DND-41 (cell line): ENCODE measurements at regions not wholly inside any gene's neighbourhood (a gene's known extent, or its start where the extent isn't known, plus 50 kb on each side); places are given as distances from the start of the nearest gene placed in this dataset.

Source experiments
- ATAC-seq: fragments of 200-7000 bp; cut with Tn5 transposase; 3 replicates; pipeline ENCODE4 v1.9.1; 2021; ENCODE audit warnings: low read depth; ENCODE audit not compliant: insufficient read depth
- DNase-seq: peaks from one replicate; pipeline ENCODE4 v3.0.0-alpha.2; 2020
- H2AFZ ChIP-seq: 2 replicates; pipeline ENCODE4 v1.6.0; 2012; ENCODE audit warnings: low read depth, low read length
- H3K27ac ChIP-seq: 2 replicates; pipeline ENCODE4 v1.5.1; 2012; ENCODE audit warnings: low read length, inconsistent platforms
- H3K27me3 ChIP-seq: fragments of 200-600 bp; sonication (generic); 2 replicates; pipeline ENCODE4 v1.6.0; 2012; ENCODE audit warnings: low read length, mild to moderate bottlenecking, inconsistent platforms; ENCODE audit not compliant: insufficient read depth, poor library complexity
- H3K36me3 ChIP-seq: 2 replicates; pipeline ENCODE4 v1.5.1; 2012; ENCODE audit warnings: low read length, inconsistent platforms; ENCODE audit not compliant: insufficient read depth
- H3K4me1 ChIP-seq: 2 replicates; pipeline ENCODE4 v1.5.1; 2012; ENCODE audit warnings: mild to moderate bottlenecking, low read length; ENCODE audit not compliant: insufficient read depth
- H3K4me2 ChIP-seq: 2 replicates; pipeline ENCODE4 v1.6.0; 2012; ENCODE audit warnings: mild to moderate bottlenecking, moderate library complexity, low read length, inconsistent platforms; ENCODE audit not compliant: insufficient read depth
- H3K4me3 ChIP-seq, 2 experiments: fragments of 200-600 bp in 1 of 2; shearing (Covaris generic) in 1 of 2; 2 replicates each; pipeline ENCODE4 v1.5.1; 2012 to 2016; ENCODE audit warnings: inconsistent platforms in 2 of 2, low read length in 2 of 2, mild to moderate bottlenecking in 2 of 2, low read depth in 1 of 2, moderate library complexity in 1 of 2
- H3K79me2 ChIP-seq: 2 replicates; pipeline ENCODE4 v1.6.0; 2012; ENCODE audit warnings: low read length, inconsistent platforms; ENCODE audit not compliant: insufficient read depth
- H3K9ac ChIP-seq: 2 replicates; pipeline ENCODE4 v1.6.0; 2012; ENCODE audit warnings: low read depth, mild to moderate bottlenecking, inconsistent platforms, low read length, moderate library complexity
- H3K9me3 ChIP-seq: 2 replicates; pipeline ENCODE4 v1.5.1; 2012; ENCODE audit warnings: low read length, moderate library complexity, mild to moderate bottlenecking, inconsistent platforms; ENCODE audit not compliant: insufficient read depth, severe bottlenecking
- H4K20me1 ChIP-seq: 2 replicates; pipeline ENCODE4 v1.6.0; 2012; ENCODE audit warnings: low read length; ENCODE audit not compliant: insufficient read depth
- CTCF ChIP-seq: IDR thresholded peaks from 2 replicates; pipeline ENCODE4 v1.5.1; 2012; ENCODE audit warnings: borderline replicate concordance, low read length, moderate library complexity, mild to moderate bottlenecking; ENCODE audit not compliant: poor library complexity, severe bottlenecking; ENCODE audit errors: extremely low read depth
- EZH2 ChIP-seq: IDR thresholded peaks from 3 replicates; pipeline ENCODE4 v1.6.1; 2012; ENCODE audit warnings: borderline replicate concordance, low read depth, mild to moderate bottlenecking, moderate library complexity, low read length, inconsistent platforms; ENCODE audit not compliant: severe bottlenecking

- Histone ChIP-seq H3K9me3 (no peaks in the 10 kb centered on the region), H3K36me3 (no peaks in the 10 kb centered on the region), H4K20me1 (no peaks in the 10 kb centered on the region), H3K27ac (no peak overlapping the region), H2AFZ (no peak overlapping the region), H3K9ac (no peak overlapping the region), H3K4me2 (no peak overlapping the region), H3K27me3 (no peaks in the 10 kb centered on the region), H3K79me2 (no peaks in the 10 kb centered on the region), H3K4me1 (peaks cover under 1% of the 10 kb centered on the region), H3K4me3 (no peak overlapping the region)
- no peak for ATAC-seq
- no peak for DNase-seq
- TF ChIP-seq CTCF (no peak), EZH2 (no peak)
Measured at GRCh38 chr1:99539131-99539530, 106.8 kb upstream of the PALMD start.

GRCh38 chr1:99540744-99541143 is 105.2 kb upstream of the PALMD start:
- Histone ChIP-seq H3K27ac (no peak overlapping the region), H3K4me3 (no peak overlapping the region), H3K9me3 (no peaks in the 10 kb centered on the region), H4K20me1 (no peaks in the 10 kb centered on the region), H3K9ac (no peak overlapping the region), H3K4me2 (no peak overlapping the region), H2AFZ (no peak overlapping the region), H3K4me1 (peaks cover 7% of the 10 kb centered on the region), H3K27me3 (no peaks in the 10 kb centered on the region), H3K36me3 (no peaks in the 10 kb centered on the region), H3K79me2 (no peaks in the 10 kb centered on the region)
- DNase-seq (no peak), ATAC-seq (no peak)
- TF ChIP-seq CTCF: no peak
- TF ChIP-seq EZH2: no peak

GRCh38 chr1:99544328-99544727 is 101.6 kb upstream of the PALMD start:
- Histone ChIP-seq H2AFZ (no peak overlapping the region), H3K36me3 (no peaks in the 10 kb centered on the region), H3K27ac (no peak overlapping the region), H3K4me1 (peaks cover 7% of the 10 kb centered on the region), H3K9me3 (no peaks in the 10 kb centered on the region), H3K9ac (no peak overlapping the region), H3K27me3 (no peaks in the 10 kb centered on the region), H3K4me2 (no peak overlapping the region), H3K79me2 (no peaks in the 10 kb centered on the region), H4K20me1 (no peaks in the 10 kb centered on the region), H3K4me3 (no peak overlapping the region)
- TF ChIP-seq CTCF: no peak
- TF ChIP-seq EZH2: no peak
- ATAC-seq: peak; percentile 54
- no peak for DNase-seq
